ENCODE measurements at regions not wholly inside any gene's neighbourhood (a gene's known extent, or its start where the extent isn't known, plus 50 kb on each side); places are given as distances from the start of the nearest gene placed in this dataset.
"Not testable (repeated sequence)": the region's sequence is repeated elsewhere in the genome, so short reads cannot be mapped to it uniquely, and the experiment has no call there.

DNA sequence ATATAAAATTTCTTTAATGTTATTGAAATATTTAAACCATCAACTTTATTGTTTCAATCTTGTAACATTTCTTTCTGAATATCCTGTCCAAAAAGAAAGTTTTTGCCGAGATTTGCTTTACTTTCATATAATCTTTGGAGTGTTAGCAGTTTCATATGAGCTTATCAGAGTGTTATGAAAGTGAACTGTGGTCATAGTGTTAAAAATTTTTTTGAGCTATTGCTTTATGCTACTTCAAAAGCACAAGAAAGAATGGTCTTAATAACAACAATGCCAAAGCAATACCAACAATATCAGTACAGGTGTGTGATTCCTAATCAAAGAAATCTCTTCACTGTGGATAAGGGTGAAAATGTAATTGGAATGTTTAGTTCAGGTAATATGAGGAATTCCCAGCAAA, 1994.9 kb upstream of the FLRT2 start:
- DNase-seq, result no peak

DNA sequence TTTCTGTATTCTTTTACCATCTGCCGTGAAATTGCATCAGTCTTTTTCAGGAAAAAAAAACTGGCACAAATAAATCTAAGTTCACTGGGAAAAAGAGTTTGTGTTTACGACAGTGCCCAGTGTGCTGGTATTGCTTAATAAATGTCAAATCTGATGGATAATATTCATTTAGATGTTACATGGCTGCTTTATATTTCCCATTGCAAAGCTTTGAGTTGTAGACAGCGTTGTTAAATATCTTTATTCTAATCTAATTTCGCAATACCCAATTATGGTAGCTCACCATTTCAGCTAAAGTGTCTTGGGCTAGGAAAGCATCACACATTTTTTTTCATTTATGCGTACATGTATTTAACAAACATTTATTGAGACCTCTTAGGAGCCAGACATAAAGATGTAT, 1994.5 kb upstream of the FLRT2 start:
- no peak for DNase-seq

DNA sequence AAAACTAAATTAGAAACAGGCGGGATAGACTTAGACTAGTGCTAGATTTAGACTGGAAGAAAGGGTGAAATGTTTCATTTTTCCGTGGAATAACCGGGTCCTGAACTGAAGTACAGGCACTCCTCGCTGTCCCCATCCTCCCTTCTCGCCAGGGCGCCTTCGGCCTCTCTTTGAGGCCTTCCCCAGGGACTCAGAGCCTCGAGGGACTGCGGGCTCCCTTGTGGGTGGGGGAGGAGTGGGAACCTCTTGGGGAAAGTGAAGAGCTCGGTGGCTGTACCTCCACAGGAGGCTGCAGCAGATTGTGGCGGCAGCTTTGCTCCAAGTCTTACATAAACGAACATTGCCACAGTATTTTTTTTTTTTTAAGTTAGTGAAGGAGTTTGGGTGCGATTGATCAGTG, 1988.8 kb upstream of the FLRT2 start:
- DNase-seq, result no peak

DNA sequence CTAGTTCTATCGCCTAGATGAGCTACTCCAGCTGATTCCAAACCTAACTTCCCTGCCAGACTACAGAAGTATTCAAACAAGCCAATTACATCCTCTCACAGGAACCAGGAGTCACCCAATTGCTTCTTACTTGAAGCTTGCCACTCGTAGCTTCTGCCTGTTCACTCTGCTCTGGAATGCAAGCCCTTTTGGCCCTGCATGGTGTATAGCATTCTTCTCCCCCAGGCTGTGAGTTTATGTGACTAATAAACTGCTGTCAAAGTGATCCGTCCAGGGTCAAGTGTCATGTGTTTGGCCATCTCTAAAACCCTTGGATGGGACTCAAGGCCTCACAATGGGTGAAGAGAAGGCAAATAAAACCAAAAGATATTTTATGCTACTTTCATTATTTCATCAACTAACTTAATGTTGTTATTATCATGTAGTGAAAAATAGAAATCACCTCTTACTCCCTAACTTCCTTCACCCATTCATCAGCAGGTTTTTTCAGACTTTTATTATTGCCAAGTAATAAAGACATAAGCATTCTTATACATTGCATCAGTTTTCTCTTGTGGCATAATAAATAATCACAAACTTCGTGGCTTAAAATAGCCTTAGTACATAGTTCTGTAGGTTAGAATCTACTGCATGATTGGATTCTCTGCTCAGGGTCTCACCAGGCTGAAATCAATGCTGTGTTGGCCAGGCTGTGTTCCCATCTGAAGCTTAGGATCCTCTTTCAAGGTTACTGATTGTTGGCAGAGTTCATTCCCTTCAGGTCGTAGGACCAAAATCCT, 1981.7 kb upstream of the FLRT2 start:
- DNase-seq, result no peak

DNA sequence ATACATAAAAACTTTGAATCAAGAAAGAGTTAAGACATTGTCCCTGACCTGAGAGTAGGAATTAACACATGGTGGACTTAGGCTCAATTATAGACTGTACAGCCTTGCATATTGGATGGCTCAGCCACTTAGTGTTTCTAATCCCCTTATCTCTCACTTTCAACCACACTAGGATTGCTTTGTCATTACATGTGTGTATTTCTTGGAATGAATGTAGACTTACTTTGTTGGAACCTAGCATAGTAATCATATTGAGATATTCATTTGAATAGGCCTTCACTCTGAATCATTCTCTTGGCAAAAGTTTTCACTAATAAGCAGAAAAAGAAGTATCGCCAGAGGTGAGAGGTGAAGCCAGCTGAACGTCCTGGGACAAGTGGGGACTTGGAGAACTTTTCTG, 1973.9 kb upstream of the FLRT2 start:
- no peak for DNase-seq

DNA sequence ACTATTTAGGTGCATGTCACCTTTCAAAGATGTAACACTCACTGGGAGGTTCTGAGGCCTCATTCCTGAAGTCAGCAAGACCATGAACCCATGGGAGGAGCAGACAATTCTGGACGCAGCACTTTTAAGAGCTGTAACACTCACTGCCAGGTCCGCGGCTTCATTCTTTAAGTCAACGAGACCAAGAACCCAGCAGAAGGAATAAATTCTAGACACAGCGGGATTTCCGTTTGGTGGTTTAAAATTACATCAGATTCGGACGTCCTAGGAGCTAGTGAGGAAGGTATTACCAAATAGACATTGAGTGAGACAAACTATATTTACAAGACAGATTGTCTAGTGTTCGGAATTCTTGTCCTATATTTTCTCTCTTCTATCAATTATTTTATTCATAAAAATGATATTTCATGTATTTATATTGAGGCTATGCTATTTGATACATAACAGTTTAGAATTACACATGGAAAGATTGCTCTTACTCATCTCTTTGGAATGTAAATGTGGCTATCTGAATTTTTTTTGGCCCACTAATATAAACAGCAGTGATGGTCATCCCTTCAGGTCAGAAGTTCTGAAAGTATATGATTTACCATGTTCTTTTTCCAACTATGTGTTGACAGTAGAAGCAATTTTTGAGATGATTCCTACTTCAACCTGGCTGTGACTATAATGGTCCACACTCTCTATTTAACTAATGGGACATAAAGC, 1973.0 kb upstream of the FLRT2 start:
- DNase-seq, result no peak

DNA sequence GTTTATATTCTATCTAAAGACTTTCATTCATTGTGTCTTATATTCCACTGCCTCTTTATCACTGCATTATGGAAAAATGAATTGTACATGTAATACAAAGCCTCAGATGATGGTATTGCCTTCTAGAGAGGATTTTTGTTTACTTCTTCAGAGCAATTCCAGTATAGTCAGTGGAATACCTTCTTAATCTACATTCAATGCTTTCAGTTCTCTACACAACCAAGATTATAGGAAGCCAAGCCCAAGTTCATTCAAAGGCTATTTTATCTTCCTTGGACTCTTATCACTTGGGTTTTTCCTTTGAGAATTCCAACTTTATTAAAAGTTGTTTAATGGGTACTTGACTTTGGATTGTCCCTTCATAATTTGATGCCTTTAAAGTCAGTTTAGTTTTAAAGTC, 1971.0 kb upstream of the FLRT2 start:
- DNase-seq, result no peak

DNA sequence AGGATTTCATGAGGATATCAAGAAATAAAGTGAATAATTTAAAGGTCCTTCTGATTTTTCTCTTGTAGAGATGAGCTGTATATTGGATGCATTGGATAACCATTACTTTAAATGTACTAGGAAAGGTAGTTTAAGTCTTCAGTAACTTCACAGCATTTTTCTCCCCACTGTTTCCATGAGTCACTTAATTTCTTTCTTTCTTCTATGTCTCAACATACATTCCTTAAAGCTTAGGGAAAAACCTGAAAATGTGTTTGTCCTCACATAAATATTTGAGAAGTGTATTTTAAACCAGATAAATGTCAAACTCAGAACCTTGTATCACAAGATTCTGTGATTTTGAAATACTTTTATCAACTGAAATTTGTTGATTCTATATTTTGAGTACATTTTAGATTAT, 1970.2 kb upstream of the FLRT2 start:
- DNase-seq, result no peak

DNA sequence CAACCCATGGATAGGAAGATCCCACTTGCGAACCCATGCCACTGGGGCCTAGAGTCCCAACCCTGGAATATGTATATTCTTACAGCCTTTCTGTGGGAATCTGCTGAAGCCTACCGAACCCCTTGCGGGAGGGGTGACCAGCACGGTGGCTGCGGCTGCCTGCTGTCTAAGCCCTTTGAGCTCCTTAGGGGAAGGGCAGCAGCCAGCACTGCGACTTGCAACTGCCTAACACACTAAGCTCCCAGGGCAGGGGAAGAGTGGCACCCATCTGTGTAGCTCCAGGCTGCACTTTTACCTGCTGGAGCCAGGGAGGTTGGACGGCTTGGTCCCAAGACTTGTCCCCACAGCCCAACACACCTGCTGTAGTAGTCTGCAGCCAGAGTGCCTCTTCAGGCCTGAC, 1968.7 kb upstream of the FLRT2 start:
- DNase-seq, result no peak

DNA sequence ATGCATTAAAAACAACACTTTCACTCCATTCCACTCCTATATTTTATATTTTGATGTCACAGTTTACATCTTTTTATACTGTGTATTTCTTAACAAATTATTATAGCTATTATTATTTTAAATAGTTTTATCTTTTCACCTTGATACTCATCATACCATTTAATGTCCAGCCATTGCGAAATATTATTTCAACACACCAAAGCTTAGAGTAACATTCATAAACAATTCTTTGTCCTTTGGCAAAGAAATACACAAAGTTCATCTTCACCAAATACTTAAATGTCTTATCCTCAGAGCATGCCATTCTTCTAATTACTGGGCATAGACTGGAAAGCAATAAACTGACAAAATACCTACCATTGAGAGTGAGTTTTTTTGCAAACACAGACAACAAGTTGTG, 1963.4 kb upstream of the FLRT2 start:
- DNase-seq, result no peak

DNA sequence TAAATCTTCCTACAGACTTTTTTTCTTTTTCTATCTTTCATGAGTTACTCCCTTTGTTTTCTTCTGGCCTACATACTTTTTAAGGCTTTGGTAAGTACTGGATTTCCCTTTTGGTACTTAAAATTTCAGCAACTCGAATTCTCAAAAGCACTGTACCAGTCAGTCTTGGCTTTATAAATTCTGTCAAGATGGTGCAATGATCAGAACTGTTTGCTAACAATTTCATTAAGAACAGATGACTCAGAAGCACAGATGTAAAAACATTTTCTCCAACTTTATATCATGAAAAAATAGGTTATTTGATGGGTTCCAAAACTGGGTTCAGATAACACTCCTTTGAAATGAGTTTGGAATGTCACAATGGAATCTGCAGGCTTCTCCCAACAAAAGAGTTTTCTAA, 1961.8 kb upstream of the FLRT2 start:
- no peak for DNase-seq

DNA sequence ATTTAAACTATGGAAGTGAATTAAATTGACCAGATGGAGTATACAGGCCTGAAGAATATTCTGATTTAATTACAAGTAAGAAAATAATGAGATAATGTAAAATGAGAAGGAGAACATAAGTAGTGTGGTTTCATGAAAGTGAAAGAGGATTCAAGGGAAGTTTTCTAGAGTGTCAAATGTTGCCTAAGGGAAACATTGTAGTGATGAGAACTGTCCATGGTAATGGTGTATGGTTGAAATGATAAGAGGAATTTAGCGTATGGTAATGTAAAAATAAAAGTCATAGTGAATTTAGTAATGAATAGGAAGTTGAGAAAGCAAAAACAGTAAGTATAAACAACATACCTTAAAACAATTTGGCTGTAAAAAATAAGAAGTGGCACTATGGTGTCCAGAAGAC, 1954.6 kb upstream of the FLRT2 start:
- DNase-seq, result no peak

DNA sequence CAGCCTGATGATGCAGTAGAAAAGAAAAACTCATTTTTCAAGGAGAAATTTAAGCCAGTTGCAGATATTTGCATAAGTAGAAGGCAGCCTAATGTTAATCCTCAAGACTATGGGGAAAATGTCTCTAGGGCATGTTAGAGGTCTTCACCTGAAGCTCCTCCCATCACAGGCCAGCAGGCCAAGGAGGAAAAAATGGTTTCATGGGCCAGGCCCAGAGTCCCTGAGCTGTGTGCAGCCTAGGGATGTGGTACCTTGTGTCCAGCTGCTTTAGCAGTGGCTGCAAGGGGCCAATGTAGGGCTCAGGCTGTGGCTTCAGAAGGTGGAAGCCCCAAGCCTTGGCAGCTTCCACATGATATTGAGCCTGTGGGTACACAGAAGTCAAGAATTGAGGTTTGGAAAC, 1946.7 kb upstream of the FLRT2 start:
- no peak for DNase-seq

DNA sequence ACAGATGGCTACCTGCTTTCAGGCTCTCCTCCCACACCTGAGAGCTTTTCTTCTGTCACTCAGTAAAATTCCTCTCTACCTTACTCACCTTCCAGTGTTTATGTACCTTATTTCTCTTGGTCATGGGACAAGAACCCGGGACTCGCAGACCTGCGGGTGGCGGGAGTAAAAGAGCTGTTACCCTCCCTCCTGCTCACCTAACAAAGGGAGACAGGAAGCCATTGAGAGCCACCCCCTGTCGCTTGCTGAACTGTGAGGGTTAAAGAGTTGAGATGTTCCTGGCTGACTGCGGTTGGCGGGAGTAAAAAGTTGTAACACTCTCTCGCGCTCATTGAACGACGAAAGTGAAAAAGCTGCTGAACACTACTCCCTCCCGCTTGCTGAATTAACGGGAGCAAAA, 1935.1 kb upstream of the FLRT2 start:
- no peak for DNase-seq

DNA sequence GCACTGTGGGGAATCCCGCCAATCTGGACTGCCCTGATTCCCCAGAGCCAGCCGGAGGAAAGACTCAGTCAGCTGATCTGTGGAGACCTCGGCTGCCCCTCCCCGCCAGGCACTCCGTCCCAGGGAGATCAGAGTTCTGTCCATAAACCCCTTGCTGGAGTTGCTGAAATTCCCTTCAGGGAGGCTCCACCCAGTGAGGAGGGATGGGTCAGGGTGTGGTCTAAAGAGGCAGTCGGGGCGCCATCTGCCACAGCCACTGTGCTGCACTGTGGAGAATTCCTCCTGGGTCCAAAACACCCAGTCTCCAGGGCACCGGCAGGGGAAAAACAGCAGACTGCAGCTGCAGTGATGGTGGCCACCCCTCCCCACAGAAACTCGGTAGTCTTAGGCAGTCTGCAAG, 1922.3 kb upstream of the FLRT2 start:
- no peak for DNase-seq

DNA sequence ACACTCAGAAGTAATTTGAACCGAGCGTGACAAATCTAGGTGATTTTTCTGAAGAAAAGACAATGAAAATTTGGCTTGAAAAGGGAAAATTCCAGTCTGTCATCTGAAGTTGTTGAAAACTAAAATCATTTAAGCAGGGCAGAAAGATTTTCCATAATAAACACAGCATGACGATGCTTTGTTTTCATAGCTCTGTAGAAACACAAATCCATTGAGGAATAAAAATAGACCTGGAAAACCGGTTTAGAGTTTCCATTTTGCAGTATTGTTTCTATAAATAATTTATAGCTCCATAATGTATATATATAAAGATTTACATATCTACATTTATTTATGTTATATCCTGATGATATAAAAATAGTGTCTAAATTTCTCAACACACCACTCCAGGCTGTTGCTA, 1918.5 kb upstream of the FLRT2 start:
- DNase-seq, result no peak

DNA sequence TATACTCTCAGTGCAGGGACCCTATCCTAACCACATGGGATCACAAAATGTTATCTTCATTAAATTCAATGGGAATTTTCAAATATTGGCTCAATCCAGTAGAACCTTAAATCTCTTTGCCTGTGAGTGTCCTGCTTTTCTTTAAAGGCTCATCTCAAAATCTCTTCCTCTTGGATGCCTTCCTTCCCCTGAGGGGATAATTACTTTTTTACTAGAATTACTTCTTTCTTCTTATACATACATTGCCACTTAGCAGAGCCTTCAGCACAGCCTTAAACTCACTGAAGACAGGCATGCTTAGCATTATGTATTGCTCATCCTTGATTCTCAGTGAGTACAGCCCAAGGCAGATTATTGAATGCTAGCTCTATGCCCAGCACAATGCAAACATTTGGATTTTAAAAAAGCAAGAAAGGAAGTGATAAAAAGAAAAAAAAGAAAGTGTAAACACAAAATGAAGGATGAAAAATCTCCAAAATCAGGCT, 1918.0 kb upstream of the FLRT2 start:
- no peak for DNase-seq

DNA sequence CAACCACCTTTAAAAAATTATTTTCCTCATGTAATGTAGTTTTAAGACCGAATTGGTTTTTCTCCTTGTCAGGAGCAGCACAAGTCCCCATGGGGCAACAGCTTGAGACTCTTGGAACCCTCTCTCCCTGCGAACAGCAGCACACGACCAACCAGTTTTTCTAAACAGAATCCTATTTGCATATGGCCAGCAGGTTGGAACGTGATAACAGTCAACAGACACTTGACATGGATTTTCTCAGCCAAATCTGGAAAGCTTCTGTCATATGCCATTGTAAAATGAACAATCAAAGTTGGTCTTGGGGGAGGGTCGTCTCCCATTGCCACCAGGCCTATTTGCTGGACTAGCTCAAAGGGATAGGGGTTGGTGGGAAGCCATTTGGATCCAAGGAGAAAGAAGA, 1915.0 kb upstream of the FLRT2 start:
- DNase-seq, result peak; percentile 21

DNA sequence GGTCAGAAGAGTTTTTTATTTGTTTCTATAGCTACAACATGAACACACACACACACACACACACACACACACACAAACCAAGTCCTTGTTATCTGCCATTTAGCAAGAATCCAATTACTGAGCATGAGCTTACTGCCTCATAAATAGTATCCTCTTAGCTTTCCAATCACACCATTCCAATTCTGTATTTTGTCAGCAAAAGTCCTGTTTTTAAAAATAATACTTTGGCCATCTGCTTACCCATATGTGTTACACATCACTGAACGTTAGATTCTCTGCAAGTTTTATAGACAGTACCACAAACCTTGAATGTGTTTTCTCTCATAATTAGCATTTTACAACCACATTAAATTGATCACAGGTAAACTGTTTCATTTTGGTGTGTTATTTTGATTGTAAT, 1905.4 kb upstream of the FLRT2 start:
- DNase-seq, result no peak

DNA sequence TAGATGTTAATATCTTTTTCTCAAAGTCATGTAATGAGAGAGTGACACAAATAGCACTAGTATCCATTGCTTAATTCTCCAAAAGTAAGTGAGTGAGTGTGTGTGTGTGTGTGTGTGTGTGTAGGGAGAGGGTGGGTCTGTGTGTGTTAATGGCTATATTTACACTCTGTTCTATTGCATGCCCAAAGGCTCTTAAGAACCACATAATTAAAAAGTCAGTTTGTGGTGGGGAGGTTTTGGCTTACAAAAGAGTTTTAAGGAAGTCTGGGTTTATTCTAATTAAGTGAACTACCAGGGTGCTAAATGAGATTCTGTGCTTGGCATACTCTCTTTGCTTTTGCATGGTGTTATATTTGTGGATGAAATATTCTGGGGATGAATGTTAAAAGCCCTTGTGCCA, 1897.6 kb upstream of the FLRT2 start:
- peak; percentile 88 for DNase-seq

DNA sequence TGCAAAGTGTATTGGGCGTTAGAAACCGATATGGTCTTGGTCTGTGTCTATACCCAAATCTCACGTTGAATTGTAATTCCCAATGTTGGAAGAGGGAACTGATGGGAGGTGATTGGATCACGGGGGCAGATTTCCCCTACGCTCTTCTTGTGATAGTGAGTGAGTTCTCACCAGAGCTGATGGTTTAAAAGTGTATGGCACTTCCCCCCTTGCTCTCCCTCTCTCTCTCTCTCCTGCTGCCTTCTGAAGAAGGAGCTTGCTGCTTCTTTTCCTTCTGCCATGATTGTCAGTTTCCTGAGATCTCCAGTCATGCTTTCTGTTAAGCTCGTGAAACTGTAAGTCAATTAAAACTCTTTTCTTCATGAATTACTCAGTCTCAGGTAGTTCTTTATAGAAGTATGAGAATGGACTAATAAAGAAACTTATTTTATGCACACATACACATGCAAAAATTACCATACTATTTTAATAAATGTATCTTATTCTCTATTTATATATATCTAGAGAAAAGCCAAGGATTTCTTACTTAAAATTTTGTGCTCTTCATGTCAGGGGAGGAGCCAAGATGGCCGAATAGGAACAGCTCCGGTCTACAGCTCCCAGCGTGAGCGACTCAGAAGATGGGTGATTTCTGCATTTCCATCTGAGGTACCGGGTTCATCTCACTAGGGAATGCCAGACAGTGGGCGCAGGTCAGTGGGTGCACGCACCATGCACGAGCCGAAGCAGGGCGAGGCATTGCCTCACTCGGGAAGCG, 1891.0 kb upstream of the FLRT2 start:
- no peak for DNase-seq

DNA sequence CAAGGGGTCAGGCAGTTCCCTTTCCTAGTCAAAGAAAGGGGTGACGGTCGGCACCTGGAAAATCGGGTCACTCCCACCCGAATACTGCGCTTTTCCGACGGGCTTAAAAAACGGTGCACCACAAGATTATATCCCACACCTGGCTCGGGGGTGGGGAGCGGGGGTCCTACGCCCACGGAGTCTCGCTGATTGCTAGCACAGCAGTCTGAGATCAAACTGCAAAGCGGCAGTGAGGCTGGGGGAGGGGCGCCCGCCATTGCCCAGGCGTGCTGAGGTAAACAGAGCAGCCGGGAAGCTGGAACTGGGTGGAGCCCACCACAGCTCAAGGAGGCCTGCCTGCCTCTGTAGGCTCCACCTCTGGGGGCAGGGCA, 1890.5 kb upstream of the FLRT2 start:
- not testable (repeated sequence) for DNase-seq

DNA sequence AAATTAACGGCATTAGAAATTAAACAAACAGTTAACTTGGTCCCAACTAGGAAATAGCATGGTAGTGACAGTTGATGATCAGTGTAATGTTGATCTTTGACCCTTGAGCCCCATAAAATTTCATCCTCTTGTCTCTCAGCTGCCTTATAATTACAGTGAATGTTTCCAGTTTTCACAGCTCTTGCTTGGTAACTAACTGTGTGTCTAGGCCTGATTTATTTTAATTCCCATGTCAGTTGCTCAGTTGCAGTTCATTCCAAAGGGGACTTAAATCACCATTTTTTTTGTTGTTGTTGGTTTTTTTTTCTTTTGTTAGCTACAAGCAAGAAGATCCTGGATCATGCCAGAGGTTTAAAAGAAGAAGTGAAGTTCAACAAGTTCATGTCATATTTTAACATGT, 1883.7 kb upstream of the FLRT2 start:
- no peak for DNase-seq

DNA sequence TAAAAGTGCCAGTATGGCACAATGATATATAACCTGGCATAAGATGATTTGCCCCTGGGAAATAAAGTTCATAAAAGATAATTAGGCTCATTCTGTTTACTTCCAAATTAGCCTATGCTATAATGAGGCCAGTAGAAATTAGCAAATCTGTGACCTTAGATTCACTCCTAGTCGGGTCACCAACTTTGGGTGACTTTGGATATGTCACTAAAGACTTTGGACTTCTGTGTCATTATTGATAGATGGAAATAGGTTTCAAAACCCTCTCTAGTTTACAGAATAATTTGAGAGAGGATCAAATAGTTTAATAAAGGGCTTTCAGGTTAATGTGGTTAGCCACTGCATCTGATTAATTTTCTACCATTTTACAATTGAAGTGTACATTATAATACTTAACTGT, 1869.3 kb upstream of the FLRT2 start:
- no peak for DNase-seq
